HG02623 (cell line): ENCODE measurements at regions not wholly inside any gene's neighbourhood (a gene's known extent, or its start where the extent isn't known, plus 50 kb on each side); places are given as distances from the start of the nearest gene placed in this dataset.

Experiments used
- ATAC-seq: cut with Tn5 transposase; IDR thresholded peaks from one replicate; pipeline ENCODE4 v1.9.1; 2021; ENCODE audit warnings: moderate library complexity; ENCODE audit not compliant: unreplicated experiment

DNA sequence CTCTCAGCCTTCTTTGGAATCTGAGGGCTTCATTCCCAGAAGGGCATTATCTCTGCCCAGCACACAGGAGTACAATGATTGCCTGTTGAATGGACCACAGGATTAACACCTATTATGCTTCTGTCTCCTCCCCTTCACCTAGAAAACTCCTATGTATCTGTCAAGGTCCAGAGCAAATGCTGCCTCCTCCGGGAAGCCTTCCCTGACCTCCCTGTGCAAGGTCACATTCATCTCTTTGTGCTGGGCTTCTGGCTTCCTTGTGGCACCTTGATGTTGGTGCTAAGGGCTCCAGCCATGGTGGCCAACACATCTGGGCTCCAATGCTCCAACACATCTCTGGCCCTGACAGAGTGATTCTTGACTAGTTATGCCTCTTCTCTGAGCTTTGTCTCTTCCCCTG lies 49.9 kb upstream of the ATP2B2 start:
- no peak for ATAC-seq

DNA sequence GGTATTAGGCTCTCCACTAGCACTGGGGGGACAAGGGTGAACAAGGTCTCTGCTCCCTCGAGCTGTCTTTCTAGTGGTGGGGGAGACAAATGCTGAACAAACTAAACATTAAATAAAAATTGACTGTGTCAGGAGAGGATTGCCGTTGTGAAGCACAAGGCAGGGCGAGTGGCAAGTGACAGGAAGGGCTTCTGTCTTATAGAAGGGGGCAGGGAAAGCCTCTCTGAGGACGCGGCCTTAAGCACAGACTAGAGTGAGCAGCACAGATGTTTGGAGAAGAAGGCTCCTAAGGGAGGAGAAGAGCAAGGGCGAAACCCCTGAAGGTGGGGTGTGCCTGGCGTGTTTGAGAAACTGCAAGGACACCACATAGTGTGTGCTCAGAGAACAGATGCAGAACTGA lies 50.9 kb upstream of the ATP2B2 start:
- no peak for ATAC-seq

DNA sequence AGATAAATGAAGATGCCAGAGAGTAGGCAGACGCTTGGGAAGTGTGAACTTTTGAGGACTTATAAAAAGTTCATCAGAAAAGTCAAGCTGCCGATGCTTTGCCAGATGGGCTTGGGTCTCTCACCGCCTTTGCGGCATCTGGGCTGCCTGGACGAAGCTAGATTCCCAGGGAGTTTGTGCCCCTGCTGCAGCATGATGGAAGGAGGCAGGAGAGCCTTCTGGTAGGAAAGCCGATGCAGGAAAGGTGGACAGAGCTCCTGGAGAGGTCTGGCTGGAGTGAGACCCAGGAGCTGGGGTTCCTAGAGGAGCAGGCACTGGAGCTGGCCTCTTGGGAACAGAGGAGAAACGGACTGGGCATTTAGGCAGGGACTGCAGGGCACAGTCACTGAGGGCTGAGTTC lies 51.9 kb upstream of the ATP2B2 start:
- no peak for ATAC-seq

DNA sequence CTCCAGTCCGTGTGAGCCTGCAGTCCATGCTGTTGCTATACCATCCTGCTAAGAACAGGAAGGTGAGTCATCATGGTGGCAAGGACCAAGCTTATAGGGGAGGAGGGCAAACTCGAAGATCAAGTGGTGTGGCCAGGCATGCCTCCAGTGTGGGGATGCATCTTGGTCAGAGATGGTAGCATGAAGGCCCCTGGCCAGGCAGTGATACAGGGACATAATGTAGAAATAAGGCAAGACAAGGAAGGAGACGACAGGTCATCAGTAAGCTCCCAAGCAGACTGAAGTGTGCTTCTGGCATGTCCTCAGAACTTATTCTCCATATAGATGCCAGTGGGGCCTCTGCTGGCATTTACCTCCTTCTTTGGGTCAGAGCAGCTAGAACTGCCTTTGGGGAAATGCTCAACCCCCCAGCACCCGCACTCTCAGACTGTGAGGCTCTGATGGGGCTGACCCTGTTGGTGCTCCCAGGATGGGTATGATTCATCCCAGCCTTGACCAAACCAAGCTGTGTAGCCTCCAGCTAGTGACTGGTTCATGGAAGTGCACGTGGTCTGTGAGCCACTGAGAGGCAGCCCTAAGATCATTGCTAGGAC lies 52.5 kb upstream of the ATP2B2 start:
- no peak for ATAC-seq

DNA sequence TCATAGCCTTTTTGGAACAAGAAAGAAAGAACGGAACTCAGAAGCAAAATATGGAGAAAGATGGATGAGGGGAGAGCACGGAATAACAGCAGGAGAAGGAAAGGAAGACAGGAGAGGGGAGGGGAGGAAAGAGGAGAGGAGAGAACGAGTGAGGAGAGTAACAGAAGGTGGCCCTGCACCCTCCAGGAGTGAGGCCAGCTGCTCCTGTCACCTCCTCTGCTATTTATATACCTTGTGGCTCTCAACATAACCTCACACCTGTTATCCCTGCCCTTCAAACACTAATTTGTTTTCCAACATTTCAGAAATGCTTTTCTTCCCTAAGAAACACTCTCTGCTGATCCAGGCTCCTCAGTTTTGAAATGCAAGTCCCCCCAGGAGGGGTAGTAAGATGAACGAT lies 53.4 kb upstream of the ATP2B2 start:
- ATAC-seq: no peak

DNA sequence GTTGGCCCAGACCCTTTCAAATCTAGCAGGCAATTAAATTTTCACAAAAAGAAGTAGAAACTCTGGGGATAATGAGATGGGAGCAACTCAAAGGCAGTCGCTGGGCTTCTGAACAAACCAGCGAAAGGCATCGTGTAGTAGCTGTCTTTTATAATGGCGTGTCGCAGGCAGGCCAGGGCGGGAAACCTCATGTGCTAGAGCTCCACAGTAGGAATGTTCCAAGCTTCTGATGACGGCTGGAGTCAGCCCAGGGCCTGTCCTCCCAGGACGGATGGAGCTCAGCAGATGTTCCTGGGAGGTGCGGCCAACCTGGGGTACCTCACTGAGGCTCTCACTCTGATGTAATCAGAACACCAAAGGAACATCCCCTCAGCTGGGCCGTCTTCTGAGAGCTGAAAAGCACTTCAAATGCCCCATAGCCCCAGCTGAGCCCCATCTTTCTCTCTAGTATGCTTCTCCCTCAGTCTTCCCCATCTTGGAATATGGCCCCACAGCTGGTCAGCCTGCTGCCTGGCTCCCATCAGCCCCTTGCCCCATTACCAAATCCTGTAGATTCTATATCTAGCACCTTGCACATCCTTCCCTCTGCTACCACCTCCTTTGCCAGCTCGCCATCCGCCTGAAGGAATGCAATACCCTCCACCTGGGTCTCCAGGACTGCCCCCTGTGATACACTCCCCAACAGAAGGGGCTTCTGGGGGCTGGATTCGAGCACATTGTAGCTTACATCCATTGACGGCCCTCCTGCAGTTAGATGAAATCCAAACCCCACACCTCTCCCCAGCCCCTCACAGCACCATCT lies 54.9 kb upstream of the ATP2B2 start:
- no peak for ATAC-seq

DNA sequence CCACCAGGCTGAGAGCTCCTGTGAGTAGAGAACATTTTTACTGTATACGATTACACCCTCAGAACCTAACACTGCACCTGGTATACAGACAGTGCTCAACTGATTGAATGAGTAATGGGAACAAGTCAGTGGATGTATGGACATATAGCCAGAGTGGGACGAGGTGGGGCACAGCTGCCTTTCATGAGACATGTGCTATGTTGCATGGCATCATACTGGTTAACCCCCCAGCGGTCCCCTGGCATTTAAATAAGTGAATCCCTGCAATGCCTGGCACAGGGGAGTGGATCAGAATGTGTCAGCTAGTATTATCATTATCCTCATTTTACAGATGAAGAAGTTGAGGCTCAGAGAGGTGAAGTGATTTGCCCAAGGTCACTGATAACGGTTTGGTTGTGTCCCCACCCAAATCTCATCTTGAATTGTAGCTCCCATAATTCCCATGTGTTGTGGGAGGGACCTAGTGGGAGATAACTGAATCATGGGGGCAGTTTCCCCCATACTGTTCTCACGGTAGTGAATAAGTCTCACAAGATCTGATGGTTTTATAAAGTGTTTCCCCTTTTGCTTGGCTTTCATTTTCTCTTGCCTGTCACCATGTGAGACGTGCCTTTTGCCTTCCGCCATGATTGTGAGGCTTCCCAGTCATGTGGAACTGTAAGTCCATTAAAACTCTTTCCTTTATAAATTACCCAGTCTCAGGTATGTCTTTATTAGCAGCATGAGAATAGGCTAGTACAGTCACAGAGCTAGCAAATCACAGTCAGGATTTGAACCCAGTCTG lies 56.0 kb upstream of the ATP2B2 start:
- no peak for ATAC-seq

DNA sequence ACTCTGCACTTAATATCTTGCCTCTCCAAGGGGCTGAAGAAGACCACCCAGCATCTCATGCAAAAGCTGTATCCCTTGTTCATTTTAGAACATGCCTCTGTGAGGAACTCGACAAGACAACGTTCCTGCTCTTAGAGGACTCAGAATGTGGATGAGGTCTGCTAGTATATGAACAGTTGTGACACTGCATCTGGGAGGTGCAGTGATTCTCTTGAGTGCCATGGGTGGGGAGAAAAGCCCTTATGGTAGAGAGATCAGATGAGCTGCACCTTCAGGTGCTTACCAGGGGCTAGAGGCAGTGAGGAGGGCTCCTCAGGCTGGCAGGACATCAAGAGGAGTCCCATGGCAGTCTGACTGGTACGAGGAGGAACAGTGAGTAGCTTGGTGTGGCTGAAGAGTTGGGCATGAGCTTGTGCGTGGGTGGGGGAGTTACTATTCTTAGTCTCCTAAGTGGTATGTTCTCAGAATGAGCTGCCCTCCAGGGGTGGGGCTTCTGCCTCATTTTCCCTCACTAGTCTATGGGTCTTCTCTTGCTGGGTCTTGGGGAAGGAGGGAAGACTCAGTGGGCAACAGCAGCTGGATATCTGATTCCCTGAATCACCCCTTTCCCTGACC lies 56.7 kb upstream of the ATP2B2 start:
- no peak for ATAC-seq

DNA sequence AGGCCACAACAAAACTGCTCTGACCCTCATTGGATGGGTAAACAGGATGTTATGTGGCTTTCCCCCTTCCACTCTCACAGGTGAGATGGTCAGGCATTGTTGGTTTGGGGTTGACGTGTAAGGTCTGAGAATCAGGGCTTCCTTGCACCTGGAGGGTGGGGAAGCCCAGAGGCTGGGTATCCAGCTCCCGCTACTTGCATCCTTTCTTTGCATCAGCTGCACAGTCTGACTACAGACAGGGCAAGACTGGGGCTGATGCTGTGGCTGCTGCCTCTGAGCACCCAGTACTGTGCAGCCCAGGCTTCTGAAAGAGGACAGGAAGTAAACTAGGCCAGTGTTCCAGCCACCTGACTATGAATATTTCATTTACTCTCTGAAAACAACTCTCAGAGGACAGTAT lies 58.0 kb upstream of the ATP2B2 start:
- ATAC-seq: no peak

DNA sequence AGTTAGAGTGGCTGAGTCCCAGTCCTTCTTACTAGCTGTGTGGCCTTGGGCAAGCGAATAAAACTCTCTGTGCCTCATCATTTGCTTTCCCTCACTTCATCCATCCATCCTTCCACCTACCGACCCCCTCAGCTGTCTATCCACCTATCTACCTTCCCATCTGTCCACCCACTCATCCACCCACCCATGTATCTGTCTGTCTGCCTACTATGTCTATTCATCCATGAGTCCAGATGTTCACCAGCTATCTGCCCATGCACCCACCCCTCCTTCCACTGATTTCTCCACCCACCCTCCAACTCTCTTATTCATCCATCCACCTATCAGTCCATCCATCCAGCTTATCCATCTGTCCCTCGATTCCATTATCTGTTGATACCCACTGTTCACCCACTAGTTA lies 60.4 kb upstream of the ATP2B2 start:
- no peak for ATAC-seq

DNA sequence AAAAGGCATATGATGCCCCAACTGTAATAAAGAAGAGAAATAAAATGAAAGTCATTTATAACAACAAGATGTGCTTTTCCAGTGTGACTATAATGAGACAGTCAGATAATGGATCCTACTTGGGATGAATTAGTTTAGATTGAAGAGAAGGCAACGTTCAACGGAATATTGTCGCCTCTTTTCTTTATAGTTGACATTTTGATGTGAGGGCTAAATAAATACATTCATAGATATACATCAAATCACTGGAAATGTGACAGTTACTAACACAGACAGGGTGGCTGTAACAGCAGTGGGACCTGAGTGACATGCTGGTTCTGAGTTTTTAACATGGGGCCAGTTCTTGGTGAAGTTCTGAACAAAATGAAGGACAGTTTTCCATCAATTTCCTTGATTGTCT lies 61.1 kb upstream of the ATP2B2 start:
- ATAC-seq: no peak

DNA sequence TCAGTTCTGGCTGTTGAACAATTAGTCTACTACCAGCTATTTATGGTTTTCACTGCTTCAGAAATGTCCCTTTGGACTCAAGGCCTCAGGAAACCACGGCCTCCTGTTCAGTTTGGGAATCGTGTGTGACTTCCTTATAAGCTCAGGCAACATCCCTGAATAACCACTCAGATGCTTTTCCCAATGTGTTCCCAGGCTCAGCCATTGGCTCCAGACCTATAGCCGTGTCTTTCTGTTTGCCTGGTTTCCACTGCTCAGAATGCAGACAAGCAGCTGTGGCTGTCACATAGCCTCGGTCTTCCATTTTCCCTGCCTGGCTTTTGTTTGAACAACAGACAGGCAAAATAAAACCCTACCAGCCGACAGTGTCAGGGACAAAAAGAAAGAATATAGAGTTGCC lies 63.2 kb upstream of the ATP2B2 start:
- no peak for ATAC-seq

DNA sequence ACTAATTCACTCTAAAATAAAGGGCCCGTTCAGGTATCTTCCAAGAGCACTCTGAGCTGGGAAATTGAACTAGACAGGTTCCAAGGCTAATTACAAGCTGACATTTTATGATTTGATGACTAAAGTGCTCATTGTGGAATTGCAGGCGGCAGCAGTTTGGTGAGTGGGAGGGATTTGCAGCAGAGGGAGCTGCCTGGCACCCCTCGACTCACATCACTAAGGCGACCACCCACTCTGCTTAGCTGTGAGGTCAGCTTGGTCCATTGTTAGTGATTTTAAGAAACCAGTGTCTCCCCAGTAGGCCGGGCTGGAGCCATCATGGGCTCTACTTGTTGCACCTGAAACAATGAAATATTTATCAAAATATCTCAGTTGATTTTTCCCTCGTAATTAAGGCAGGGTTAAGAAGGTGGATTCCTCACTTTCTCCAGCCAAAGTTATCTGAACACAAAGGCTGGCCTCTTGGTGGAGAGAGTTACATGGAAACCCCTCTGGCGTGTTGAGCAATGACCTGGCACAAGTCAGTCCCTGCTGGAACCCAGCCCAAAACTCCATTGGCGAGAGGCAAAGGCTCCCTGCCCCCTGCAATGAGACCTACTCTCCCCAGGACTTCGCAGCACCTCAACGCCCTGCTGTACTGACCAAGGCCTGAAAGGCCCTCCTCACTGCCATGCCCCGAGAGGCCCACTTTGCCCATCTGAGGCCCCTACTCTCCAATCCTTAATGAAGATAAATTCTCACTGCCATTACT lies 65.0 kb upstream of the ATP2B2 start:
- no peak for ATAC-seq

DNA sequence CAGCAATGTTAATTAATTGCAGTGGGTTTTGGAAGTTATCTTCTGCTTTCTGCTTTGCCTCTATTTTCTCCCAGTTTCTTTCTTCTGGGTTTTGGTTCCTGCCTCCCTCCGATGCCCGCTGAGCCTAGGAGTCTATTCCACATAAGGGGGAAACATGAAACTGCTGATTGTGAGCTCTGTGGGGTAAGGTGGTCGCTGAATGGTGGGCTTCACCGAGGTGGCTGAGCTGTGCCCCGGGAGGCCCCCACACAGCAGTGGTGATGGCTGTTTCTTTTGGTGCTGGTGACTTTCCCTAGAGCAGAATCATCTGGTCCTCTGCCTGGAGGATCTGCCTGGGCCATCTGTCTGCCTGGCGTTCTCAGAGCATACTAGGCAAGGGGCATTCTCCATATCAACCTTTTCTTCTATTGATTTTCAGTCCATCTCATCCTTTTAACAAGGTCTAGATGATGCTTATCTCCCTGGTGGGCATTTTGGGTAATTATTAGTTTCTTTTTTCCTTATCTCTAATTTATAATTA lies 68.8 kb upstream of the ATP2B2 start:
- no peak for ATAC-seq

DNA sequence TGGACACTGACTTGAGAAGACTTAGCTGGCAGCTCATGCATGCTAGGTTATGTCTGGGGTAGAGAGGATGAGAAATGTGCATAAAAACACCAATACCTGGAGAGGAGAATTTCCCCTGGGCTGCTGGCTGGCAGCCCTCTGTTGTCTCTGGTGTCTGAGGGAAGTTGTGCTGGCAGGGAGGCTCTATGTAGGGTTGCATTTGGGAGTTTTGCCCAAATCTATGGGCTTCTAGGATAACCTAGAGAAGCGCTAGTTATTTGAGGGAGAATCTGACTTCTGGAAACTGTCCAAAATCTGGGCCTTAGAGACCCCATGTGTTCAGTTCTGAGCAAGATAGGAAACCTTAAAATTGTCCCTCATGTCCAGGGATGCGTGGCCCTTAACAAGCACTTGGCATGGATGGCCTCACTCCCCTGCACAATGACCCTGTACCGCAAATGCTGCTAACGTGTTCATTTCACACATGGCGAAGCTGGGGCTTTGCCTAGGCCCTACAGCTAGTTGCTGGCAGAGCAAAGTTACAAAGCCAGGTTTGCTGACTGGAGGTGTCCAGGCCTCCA lies 70.3 kb upstream of the ATP2B2 start:
- ATAC-seq: no peak

DNA sequence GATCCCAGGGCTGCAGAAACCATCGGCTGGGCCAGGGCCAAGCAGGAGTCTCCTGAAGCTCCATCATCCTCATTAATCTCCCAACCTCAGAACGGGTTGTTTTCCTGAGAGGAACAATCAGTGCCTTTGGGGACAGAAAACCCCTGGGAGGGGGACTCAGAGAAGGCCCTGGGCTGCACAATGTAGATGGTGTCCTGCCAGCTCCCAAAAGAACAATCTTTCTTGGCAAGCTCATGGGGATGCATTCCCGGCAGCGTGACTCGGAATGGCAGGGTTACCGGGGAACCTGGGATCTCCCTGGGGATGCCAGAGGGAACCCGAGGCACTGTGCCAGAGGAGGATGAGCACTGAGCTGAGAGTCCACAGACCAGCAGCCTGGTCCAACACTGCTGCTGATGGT lies 72.1 kb upstream of the ATP2B2 start:
- no peak for ATAC-seq

DNA sequence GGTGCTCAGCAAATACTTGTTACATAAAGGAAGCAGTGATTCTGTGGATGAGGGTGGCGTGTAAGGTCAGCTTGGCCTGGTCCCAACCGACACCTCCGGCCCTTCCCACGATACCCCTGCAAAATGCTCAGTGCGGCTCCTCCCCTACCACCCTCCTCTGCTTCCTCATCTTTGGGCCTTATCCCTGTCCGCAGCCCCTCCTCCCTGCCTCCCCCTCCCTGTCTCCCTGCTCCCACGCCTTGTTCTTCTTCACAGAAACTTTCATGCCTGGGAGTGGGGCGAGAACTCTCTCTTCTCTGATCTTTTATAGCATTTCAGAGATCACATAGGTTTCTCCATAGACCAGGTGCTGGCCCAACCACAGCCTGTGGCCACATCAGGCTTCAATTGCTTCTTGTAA lies 75.0 kb upstream of the ATP2B2 start:
- ATAC-seq: no peak

DNA sequence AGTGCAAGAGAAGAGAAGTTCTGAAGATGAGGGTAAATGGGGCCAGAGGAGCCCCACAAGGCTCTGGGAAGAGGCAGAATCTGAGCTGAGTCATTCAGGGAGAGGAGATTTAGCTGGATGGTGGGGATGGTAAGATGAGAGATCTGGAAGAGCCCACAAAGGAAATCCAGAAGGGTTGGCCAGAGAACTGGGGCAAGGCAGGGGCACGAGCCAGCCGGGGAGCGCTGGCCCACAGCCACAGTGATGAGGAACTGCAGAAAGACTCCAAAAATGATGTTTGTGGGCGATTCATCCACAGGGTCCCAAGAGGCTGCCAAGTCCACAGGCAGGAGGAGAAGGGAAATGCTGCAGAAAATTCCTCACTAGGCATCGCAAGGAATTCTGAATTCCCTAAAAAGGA lies 75.9 kb upstream of the ATP2B2 start:
- no peak for ATAC-seq

DNA sequence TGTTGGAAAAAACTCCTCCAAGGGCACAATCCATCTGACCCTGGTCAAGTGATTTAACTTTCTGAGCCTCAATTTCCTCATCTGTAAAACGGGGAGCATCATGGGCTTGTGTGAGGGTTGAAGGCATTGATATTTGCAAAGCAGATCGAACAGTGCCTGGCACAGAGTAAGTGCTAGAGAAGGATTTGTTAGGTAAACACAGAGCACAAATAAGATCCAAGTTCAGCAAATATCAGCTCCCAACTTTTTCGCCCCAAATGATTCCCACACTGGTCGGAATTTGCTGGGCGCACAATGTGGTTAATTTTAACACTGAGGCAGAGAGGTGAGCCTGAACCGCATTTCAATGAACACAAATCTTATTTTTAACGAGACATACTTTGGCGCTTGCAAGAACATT lies 76.3 kb upstream of the ATP2B2 start:
- ATAC-seq: no peak

DNA sequence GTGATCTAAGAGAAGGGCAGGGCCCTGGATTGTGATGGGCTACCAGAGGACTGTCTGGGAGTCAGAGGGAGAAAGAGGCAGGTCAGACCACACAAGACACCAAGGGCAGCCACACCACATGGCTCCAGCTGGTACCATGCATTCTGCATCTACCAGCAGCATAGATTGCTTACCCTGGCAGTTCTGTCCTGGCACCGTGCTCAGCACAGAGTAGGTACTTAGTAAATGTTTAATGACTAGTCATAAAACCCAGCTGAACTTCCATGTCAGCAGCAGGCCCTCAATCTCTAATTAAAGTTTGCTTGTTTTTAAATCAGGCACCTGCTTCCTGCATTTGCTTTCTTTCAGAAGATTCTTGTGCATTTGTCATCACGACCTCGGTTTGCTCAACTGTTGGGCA lies 77.3 kb upstream of the ATP2B2 start:
- no peak for ATAC-seq
